OCI-LY3 (cell line): ENCODE measurements at regions not wholly inside any gene's neighbourhood (a gene's known extent, or its start where the extent isn't known, plus 50 kb on each side); places are given as distances from the start of the nearest gene placed in this dataset.

ENCODE experiments used
- H2AFZ ChIP-seq: fragments of 200-600, 300-600 bp; shearing (Covaris generic); 2 replicates; pipeline ENCODE4 v1.6.0; 2014; ENCODE audit warnings: antibody characterized with exemption, low read depth, low read length
- H3K27ac ChIP-seq: fragments of 200-600, 300-600 bp; sonication (generic); 2 replicates; pipeline ENCODE4 v1.5.1; 2014; ENCODE audit warnings: mild to moderate bottlenecking, low read length, moderate library complexity, mixed read lengths
- H3K27me3 ChIP-seq: fragments of 200-600, 300-600 bp; sonication (generic); 2 replicates; pipeline ENCODE4 v1.6.1; 2014; ENCODE audit warnings: low read depth, low read length, mixed read lengths
- H3K36me3 ChIP-seq: fragments of 200-600, 300-600 bp; sonication (generic); replicated peaks from 2 replicates; pipeline ENCODE3; 2014; ENCODE audit warnings: low read depth, low read length, mixed read lengths
- H3K4me1 ChIP-seq: fragments of 300-600, 200-600 bp; sonication (generic); 2 replicates; pipeline ENCODE4 v1.6.1; 2014; ENCODE audit warnings: low read length, mixed read lengths
- H3K4me2 ChIP-seq: fragments of 200-600, 300-600 bp; sonication (generic); 2 replicates; pipeline ENCODE4 v1.6.1; 2014; ENCODE audit warnings: low read length, mixed read lengths
- H3K4me3 ChIP-seq: fragments of 300-600, 200-600 bp; sonication (generic); 2 replicates; pipeline ENCODE4 v1.5.1; 2014; ENCODE audit warnings: antibody characterized with exemption, mild to moderate bottlenecking, low read length, moderate library complexity
- H3K79me2 ChIP-seq: fragments of 300-600, 200-600 bp; shearing (Covaris generic); 2 replicates; pipeline ENCODE4 v1.6.1; 2014; ENCODE audit warnings: mild to moderate bottlenecking, low read length, mixed read lengths
- H3K9ac ChIP-seq: fragments of 300-600, 200-600 bp; shearing (Covaris generic); 2 replicates; pipeline ENCODE4 v1.6.0; 2014; ENCODE audit warnings: mild to moderate bottlenecking, low read length, moderate library complexity
- H3K9me3 ChIP-seq: fragments of 200-600, 300-600 bp; shearing (Covaris generic); 2 replicates; pipeline ENCODE4 v1.6.1; 2014; ENCODE audit warnings: low read length, mixed read lengths; ENCODE audit not compliant: insufficient read depth
- H4K20me1 ChIP-seq: fragments of 200-600, 300-600 bp; sonication (generic); 2 replicates; pipeline ENCODE4 v1.6.1; 2016; ENCODE audit warnings: low read length, mixed read lengths; ENCODE audit not compliant: insufficient read depth
- CTCF ChIP-seq: fragments of 200-600, 300-600 bp; sonication (generic); IDR thresholded peaks from 2 replicates; pipeline ENCODE4 v1.5.1; 2014; ENCODE audit warnings: antibody characterized with exemption, low read length, low read depth
- EZH2phosphoT487 ChIP-seq: fragments of 200-600 bp; shearing (Covaris generic); IDR thresholded peaks from 2 replicates; pipeline ENCODE4 v1.6.1; 2018; ENCODE audit warnings: antibody characterized with exemption, mixed run types, low read depth

- Histone ChIP-seq H3K9ac (no peak overlapping the region), H3K4me2 (no peak overlapping the region), H2AFZ (no peak overlapping the region), H3K4me1 (no peaks in the 10 kb centered on the region), H3K9me3 (no peaks in the 10 kb centered on the region), H3K4me3 (no peak overlapping the region), H3K27me3 (no peaks in the 10 kb centered on the region), H3K36me3 (no peaks in the 10 kb centered on the region), H3K79me2 (no peaks in the 10 kb centered on the region), H4K20me1 (no peaks in the 10 kb centered on the region), H3K27ac (no peak overlapping the region)
- TF ChIP-seq CTCF (no peak), EZH2phosphoT487 (no peak)
Observed at GRCh38 chr3:30139283-30139682, 467.1 kb upstream of the TGFBR2 start.

- no peak overlapping the region for H2AFZ ChIP-seq
- H3K9ac ChIP-seq, result no peak overlapping the region
- no peaks in the 10 kb centered on the region for H3K36me3 ChIP-seq
- H3K79me2 ChIP-seq, result no peaks in the 10 kb centered on the region
- no peaks in the 10 kb centered on the region for H3K4me1 ChIP-seq
- H3K27ac ChIP-seq, result no peak overlapping the region
- no peak for TF ChIP-seq CTCF
- TF ChIP-seq EZH2phosphoT487, result no peak
- no peaks in the 10 kb centered on the region for H4K20me1 ChIP-seq
- H3K9me3 ChIP-seq, result no peaks in the 10 kb centered on the region
- no peaks in the 10 kb centered on the region for H3K27me3 ChIP-seq
- no peak overlapping the region for H3K4me2 ChIP-seq
- H3K4me3 ChIP-seq, result no peak overlapping the region
Observed at GRCh38 chr3:30140356-30141075, 465.9 kb upstream of the TGFBR2 start.

DNA sequence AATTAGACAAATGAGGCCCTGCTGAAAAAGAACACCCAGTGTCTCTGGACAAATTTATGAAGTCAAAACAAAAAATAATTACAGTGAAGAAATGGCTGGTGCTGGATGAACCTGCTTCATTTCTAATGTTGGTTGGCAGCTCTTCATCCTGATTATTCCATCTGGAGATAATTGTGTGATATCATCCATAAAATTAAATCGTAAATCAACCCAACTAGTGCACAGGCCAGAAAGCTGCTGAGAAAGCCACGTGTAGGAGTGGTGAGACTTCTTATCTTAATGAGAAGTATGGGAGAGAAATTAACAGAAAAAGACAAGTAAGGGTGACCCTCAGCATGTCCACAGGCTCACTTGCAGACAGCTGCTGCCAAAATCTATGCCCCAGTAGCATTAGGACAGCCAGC, 465.2 kb upstream of the TGFBR2 start:
- Histone ChIP-seq H3K79me2 (no peaks in the 10 kb centered on the region), H3K27me3 (no peaks in the 10 kb centered on the region), H3K4me3 (no peak overlapping the region), H3K4me1 (no peaks in the 10 kb centered on the region), H3K9me3 (no peaks in the 10 kb centered on the region), H3K36me3 (no peaks in the 10 kb centered on the region), H2AFZ (no peak overlapping the region), H4K20me1 (no peaks in the 10 kb centered on the region), H3K4me2 (no peak overlapping the region), H3K27ac (no peak overlapping the region), H3K9ac (no peak overlapping the region)
- TF ChIP-seq CTCF (no peak), EZH2phosphoT487 (no peak)

- H3K36me3 ChIP-seq, result no peaks in the 10 kb centered on the region
- no peaks in the 10 kb centered on the region for H4K20me1 ChIP-seq
- TF ChIP-seq CTCF (no peak), EZH2phosphoT487 (no peak)
- no peak overlapping the region for H3K9ac ChIP-seq
- H3K4me1 ChIP-seq, result no peaks in the 10 kb centered on the region
- H3K27ac ChIP-seq, result no peak overlapping the region
- no peak overlapping the region for H3K4me2 ChIP-seq
- H3K9me3 ChIP-seq, result no peaks in the 10 kb centered on the region
- no peaks in the 10 kb centered on the region for H3K79me2 ChIP-seq
- H3K4me3 ChIP-seq, result no peak overlapping the region
- H3K27me3 ChIP-seq, result no peaks in the 10 kb centered on the region
- H2AFZ ChIP-seq, result no peak overlapping the region
Observed at GRCh38 chr3:30141927-30142326, 464.5 kb upstream of the TGFBR2 start.
